ENCODE measurements at regions not wholly inside any gene's neighbourhood (a gene's known extent, or its start where the extent isn't known, plus 50 kb on each side); places are given as distances from the start of the nearest gene placed in this dataset.

DNA sequence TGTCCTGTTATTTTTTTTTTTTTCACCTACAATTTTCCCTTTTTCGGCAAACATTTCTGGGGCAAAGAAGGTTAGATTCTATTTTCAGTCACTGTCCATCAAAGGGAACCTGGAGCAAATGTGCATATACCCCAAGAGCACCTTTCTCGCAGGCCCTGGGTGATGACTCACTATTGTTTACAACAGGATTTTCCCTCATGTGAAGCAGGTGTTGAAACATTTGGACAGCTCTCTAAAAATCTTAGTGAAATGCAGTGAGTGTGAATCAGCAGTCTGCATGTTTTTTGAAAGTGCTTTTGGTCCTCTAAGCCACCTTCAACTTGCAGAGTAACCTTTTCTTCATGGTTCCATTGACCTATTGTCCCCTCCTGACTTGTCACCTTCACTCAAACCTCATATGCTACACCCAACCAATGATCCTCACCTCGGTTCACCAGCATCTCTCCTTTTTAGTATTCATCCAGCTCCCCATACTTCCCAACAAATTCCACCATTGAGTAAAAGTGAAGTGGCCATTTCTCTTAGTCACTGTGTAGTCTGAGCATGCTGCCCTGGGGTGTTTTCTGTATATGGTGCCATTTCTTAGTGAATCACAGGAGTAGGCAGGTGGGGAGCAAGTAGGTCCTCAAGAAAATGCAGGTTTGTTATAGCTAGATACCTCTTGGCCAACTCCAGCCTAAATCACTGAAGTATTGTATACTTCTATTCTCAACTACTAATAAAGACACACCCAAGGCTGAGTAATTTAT is 260.2 kb downstream of the BMP4 start:
- TF ChIP-seq, protein P1, sequence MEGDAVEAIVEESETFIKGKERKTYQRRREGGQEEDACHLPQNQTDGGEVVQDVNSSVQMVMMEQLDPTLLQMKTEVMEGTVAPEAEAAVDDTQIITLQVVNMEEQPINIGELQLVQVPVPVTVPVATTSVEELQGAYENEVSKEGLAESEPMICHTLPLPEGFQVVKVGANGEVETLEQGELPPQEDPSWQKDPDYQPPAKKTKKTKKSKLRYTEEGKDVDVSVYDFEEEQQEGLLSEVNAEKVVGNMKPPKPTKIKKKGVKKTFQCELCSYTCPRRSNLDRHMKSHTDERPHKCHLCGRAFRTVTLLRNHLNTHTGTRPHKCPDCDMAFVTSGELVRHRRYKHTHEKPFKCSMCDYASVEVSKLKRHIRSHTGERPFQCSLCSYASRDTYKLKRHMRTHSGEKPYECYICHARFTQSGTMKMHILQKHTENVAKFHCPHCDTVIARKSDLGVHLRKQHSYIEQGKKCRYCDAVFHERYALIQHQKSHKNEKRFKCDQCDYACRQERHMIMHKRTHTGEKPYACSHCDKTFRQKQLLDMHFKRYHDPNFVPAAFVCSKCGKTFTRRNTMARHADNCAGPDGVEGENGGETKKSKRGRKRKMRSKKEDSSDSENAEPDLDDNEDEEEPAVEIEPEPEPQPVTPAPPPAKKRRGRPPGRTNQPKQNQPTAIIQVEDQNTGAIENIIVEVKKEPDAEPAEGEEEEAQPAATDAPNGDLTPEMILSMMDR (conservative IDR thresholded peaks at IDR 0.05; ENCODE audit: low read depth): no peak
- H3K27ac ChIP-seq: no peak overlapping the region
- ChIA-PET CTCF (no interaction called here), POLR2A (ENCODE audit: low non-redundant PET) (interaction anchor here (0.7 kb wide), 1 partner anchor 150 kb away, joined by 3 read pairs; no protein-coding TSS in a partner anchor)
- peak; percentile 16 for DNase-seq (ENCODE audit: low spot score)

DNA sequence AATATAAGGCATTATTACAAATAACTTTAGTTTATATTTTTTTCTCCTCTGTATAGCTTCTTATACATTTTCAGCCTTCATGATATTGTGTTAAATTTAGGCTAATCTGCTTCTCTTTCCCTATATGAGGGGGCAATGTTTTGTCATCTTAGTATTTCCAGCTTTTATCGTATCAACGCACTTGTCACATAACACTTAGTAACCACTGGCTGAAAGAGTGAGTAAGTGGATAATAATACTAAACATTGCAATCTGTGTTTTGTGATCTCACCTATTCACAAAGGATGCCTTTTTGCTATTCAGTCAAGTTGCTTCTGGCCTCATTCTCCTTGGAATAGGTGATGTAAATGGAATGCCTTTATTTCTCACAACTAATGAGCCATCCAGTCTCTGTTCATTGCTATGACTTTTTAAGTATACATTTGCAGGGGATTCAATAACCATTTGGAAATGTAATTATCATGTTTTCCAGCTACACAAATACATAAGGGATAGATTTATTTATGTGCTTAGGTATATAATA is 260.9 kb downstream of the BMP4 start:
- TF ChIP-seq, protein P1 (conservative IDR thresholded peaks at IDR 0.05; ENCODE audit: low read depth): no peak
- ChIA-PET POLR2A (ENCODE audit: low non-redundant PET) (interaction anchor here (0.7 kb wide), 1 partner anchor 149 kb away, joined by 3 read pairs; no protein-coding TSS in a partner anchor), CTCF (interaction anchor here (0.6 to 0.9 kb wide), 2 partner anchors 172 to 279 kb away, joined by 3 read pairs; no protein-coding TSS in a partner anchor)
- DNase-seq (ENCODE audit: low spot score): no peak
- no peak overlapping the region for H3K27ac ChIP-seq

DNA sequence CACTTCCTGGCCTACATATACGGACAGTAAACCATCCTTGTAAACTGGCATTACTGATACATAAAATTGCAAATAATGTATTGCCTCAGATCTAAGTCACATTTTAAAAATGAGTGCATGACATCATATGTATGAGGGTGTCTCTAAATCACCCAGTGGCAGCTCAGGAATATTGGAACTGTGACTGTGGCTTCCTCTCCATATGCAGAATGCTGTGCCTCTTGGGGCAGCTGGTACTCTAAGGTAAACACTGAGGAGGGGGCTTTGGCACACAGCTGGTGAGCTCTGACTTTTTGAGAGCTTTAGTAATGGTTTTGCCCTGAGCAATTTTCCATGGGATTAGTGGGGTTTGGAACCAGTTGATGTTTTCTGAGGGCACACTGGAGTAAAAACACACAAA is 263.7 kb downstream of the BMP4 start:
- ChIA-PET CTCF (interaction anchor here (0.7 kb wide), 1 partner anchor 44 kb away, joined by 3 read pairs; no protein-coding TSS in a partner anchor), POLR2A (ENCODE audit: low non-redundant PET) (no interaction called here)
- TF ChIP-seq, protein P1 (conservative IDR thresholded peaks at IDR 0.05; ENCODE audit: low read depth): no peak
- no peak overlapping the region for H3K27ac ChIP-seq
- DNase-seq (ENCODE audit: low spot score): no peak

DNA sequence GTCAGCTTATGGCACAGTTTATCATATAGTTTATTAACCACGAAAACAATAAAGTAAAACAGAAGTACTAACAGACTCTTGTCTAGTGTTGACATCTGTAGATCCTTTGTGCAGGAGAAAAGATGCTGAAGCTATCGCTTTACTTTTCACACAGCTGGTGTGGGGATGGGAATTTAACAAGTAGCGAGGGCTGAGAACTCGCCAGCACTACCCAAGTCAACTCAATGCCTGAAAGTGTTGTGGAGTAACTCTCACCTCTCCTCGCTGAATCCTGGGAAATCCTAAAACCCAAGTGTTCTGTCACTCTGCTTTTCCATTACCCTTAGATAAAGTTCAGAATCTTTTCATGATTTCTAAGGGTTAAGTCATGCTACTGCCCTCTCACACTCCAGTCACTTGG is 264.2 kb downstream of the BMP4 start:
- TF ChIP-seq, protein P1 (conservative IDR thresholded peaks at IDR 0.05; ENCODE audit: low read depth): no peak
- no peak overlapping the region for H3K27ac ChIP-seq
- CTCF ChIA-PET: no interaction called here
- POLR2A ChIA-PET (ENCODE audit: low non-redundant PET): no interaction called here
- no peak for DNase-seq (ENCODE audit: low spot score)

DNA sequence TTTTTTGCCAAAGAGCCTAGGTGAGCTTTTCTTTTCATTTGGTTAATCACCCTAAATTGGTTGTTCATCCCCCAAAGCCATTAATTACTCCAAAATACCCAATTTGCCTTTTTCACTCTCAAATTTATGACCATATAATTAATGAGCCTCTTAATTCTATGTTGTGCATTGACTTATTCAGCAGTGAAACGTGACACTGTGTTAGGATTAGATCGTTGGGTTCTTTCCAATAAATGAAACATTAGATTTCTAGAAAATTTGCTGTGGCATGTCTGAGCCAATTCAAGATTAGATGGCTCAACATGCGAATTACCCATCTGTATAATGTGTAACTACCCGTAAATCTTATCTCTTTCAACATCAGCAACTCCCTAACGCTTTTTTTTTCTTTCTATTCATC is 273.4 kb downstream of the BMP4 start:
- DNase-seq (ENCODE audit: low spot score): no peak
- TF ChIP-seq, protein P1 (conservative IDR thresholded peaks at IDR 0.05; ENCODE audit: low read depth): no peak
- CTCF ChIA-PET: interaction anchor here (0.7 kb wide), 1 partner anchor 56 kb away, joined by 3 read pairs; no protein-coding TSS in a partner anchor
- no peak overlapping the region for H3K27ac ChIP-seq
- POLR2A ChIA-PET (ENCODE audit: low non-redundant PET): no interaction called here

DNA sequence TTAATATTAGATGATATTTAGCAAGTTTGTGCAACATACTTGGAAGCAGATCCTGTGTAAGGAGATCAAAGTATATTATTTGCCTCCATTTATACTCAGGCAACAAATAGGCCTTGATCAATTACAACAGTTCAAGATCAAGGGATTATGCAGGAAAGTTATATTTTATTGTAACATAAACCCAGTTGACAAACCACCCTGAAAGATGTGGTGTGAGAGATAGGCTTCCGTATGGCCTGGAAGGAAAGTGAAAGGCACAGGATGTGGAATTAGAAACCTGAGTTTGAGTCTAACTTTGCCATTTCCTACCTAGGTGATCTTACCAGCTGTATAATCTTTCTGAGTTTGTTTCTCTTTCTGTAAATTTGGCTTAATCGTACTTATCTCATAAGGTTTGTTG is 284.1 kb downstream of the BMP4 start:
- ChIA-PET CTCF (no interaction called here), POLR2A (ENCODE audit: low non-redundant PET) (no interaction called here)
- DNase-seq (ENCODE audit: low spot score): no peak
- TF ChIP-seq, protein P1 (conservative IDR thresholded peaks at IDR 0.05; ENCODE audit: low read depth): no peak
- H3K27ac ChIP-seq: no peak overlapping the region
